Fibroblast of skin of right quadriceps (primary cell): ENCODE measurements at regions not wholly inside any gene's neighbourhood (a gene's known extent, or its start where the extent isn't known, plus 50 kb on each side); places are given as distances from the start of the nearest gene placed in this dataset.
"Not testable (repeated sequence)": the region's sequence is repeated elsewhere in the genome, so short reads cannot be mapped to it uniquely, and the experiment has no call there.

Experiments used
- DNase-seq: peaks from one replicate; pipeline ENCODE4 v3.0.0-alpha.2; 2013

DNA sequence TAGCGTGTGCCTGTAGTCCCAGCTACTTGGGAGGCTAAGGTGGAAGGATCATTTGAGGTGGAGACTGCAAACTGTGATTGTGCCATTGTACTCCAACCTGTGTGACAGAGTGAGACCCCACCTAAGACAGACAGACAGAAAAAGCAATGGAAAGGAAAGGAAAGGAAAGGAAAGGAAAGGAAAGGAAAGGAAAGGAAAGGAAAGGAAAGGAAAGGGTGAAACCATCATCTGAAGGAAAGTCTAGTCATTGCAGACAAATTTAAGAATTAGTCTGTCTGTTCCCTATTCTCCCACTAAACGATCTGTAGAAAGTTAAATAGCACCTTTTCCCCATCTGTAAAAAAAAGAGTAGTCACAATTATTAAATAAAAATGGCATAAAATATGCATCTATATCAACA, 91.1 kb upstream of the SKAP2 start:
- no peak for DNase-seq

DNA sequence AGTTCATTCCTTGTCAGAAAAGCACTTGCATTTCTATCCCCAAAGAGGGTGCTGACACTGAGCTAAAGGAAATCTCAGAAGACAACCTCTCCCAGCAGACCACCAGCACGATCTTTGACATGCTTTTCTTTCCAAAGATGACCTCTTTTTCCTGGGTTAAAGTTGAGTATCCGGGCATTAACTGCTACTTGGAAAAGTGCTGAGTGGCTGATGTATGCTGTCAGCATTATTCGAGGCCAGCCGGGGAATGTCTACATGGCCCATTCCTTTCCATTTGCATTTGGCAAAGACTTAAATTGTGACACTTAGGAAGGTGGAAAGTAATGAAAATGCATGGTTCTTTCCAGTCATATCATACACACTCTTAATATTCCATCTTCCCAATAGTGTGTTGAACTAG, 90.6 kb upstream of the SKAP2 start:
- DNase-seq: no peak

DNA sequence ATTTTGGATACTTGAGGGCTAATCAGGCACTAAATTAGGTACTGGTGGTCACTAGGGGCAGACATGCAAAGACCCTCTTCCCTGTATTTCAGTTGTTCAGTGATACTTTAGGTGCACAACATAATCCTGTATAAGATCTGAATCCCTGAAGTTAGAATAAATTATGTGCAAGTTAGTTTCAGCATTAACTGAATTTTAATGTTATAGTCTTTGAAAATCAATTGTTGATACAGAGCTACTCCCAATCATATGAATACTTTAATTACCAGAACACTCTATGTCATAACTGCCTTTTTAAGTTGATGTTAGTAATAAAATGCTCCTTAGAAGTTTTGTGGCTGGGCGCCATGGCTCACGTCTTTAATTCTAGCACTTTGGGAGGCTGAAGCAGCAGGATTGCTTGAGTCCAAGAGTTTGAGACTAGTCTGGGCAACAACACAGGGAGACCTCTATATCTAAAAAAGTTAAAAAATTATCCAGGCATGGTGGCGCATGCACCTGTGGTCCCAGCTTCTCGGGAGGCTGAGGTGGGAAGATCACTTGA, 87.1 kb upstream of the SKAP2 start:
- no peak for DNase-seq

DNA sequence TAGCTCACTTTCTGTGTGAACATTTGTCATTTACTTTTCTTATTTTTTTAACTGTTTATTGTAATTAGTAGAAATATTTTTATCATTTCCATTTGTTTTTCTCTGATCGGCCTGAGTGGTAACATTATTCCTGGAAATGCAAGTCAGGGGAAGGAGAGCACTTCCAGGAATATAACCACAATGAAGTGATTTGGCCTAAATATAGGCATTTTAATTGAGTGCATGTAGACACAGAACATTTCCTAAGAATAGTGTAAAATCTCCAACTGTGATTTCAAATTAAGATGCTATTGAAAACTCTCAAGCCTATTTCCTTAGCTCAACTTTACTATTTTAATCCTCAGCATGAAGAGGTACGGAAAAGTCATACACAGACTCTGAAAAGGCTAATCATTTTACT, 86.5 kb upstream of the SKAP2 start:
- no peak for DNase-seq

DNA sequence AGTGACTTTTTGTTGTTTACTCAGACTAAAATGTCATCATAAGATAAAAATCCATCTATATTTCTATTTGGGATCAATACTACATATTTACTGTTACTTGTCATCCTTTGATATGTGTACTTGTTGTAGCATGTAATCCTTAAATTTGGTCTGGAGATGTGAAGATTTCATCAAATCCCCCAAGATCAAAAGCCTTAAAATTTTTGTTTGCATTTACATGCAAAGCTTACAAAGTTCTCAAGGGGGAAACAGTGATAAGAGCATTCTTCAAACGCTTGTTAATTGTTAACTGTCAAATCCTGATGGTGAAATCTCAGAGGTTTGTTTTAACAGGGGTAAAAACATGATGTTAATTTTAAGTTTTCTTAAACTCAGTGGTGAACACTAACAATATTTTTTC, 84.9 kb upstream of the SKAP2 start:
- no peak for DNase-seq

DNA sequence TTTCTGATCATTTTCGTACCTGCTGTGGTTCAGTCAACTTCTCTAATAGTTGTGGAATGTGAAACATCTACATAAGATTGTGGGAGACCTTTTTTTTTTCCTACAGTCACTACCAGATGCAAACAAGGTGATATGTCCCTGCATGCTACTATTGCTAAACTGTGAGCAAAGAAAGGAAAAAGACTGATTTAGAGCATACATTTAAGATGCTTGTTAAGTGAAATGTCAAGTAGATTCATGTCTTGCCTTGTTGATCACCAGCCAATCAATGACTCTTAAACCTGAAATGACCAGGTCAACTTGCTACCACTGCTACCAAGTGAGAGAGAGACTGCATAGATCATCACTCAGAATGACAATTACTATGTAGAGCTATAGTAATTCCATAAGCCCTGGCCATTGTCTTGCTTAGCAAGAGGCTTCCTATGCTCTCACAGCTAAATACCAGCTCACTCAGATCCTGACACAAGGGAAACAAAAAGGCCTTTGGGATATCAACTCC, 84.3 kb upstream of the SKAP2 start:
- DNase-seq: no peak

DNA sequence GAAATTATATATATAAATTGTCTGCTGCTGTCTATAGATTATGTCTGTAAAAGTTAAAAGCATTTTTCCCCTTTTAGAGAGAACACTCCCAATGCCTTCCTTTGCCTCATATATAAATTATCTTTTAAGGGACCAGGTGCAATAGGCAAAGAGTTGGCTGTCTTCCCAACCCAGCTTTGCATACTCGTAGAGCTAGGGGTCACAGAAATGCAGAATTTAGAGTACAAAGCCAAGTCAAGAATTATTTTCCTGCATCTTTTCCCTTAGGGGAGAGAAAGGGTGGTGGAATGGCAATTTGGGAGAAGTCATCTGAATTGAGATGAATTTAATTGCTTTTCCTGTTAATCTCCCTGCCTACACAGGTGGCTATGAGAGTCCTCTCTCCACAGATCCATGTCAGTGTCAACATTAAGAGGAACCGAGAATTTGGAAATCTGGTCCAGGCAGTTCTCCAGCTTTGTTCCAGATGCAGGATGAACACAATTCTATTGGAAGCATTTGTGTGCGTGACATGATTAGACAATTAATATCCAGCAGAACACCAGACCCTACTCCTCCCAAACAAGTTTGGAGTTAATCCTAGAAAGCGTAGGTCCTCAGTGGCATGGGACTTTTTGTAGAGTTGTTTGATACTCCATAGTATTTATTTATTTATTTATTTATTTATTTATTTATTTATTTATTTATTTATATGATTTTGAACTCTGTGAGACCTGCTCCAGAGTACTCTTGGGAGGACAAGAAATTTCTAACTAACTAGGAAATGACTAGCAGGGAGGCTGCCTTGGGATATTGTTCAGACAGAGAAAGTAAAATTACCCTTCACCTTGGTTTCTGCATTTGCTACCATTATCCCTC, 80.3 kb upstream of the SKAP2 start:
- DNase-seq: no peak

DNA sequence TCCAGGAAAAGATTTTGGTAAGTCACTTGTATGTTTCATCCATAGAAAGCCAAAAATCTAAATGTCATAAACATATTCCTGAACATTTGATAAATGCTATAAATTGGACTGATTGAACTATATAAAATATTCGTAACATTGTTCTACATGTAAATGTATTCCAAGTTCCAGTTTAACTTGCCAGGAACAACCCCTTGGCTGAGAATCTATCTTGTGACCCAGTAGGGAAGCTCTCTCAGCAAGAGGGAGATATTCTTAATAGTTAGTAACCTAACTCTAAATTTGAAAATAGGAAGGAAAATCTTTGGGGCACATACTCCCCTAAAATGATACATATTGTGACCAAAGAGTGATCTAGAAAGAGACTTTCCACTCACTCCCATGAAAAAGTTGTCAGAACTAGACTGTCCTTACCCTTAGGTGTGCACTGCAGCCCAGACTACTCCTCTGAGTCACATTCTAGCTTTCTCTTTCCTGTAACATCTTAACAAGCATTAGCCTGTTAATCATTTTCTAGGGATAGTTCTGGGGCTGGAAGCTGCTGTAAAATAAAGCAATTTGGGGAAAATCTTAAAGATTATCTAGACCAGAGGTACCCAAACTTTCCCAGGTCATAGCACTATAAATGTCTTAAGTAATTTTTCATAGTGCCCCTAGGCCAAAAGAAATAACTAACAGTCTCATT, 73.7 kb upstream of the SKAP2 start:
- DNase-seq: no peak

DNA sequence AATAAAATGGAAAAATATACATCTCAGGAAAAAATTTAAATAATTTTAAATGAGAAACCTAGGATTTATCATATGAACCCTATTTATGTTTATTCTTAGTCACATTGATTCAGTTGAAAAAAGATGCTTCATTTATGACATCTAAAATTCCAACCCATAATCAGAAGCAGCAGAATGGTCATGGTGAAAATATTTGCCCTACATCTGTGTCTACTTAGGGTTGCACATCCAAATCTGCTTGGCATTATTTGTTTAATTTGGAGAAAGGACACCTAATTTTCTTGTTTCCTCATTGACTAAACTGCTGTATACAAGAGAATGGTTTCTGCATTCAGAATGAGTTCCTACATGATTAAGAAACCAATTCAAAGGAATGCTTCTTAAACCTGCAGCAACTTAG, 72.9 kb upstream of the SKAP2 start:
- DNase-seq: peak; percentile 34

DNA sequence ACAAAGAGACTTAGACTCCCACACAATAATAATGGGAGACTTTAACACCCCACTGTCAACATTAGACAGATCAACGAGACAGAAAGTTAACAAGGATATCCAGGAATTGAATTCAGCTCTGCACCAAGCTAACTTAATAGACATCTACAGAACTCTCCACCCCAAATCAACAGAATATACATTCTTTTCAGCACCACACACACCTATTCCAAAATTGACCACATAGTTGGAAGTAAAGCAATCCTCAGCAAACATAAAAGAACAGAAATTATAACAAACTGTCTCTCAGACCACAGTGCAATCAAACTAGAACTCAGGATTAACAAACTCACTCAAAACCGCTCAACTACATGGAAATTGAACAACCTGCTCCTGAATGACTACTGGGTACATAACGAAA, 68.2 kb upstream of the SKAP2 start:
- not testable (repeated sequence) for DNase-seq

DNA sequence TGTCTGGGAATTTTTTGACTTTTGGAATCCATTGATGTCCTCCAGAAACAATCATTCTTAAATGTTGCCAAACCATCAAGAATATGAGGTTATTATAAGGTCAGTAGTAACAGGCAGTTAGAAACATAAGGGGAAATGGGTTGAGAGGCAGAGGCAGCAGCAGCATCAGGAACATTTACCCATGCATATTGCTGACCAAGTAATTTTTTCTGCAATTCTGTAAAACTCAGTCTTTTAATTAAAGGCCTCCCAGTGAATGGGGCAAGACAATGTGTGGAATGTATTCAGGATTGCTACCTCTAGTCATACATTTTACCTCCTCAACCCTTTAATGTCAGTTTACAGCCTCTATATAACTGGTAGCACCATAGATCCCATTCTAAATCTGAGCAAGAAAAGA, 66.5 kb upstream of the SKAP2 start:
- DNase-seq: no peak

DNA sequence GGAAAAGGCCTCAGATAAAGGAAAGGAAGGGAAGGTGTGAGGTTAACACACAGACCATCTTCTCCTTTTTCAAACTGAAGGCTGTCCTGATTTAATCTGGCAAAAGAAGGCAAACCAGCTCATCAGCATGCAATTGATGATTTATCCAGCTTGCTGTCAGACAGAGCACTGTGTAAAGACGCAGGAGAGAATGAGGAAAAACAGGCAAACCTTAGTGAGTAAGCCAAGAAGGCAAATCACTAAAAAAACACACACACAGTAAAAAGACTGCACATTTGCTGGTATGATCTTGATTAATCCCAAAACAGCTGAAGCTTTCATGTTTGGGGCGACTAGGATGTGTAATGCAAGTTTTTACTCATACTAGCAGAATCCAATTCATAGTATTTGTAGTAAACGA, 65.8 kb upstream of the SKAP2 start:
- peak; percentile 9 for DNase-seq

DNA sequence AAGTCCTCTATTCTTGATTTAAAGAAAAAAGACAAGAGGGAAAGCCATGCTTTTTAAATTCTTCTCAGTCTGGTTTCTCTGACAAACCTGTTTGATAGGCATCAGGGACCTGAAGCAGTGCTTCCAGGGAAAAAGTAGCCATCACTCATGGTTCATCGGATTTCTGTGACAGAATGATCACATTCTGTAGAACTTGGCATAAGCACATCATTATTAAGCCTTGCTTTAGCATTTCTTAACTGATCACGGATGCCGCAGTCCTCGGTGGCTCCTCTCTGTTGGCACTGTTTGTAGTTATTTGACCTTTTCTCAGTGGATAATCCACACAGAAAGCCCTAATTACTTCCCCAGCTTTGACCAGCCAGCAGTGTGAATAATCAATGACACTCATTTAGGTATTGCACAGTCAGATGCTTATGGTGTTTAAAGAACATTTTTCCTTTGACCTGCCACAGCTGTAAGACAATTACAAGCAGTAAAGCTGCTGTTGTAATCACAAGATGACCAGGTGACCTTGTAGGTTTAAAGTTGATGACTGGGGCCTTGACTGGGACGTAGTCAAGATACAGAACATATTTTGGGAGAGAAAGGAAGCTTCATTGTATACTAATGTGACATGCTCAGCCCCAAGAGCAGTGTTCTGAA, 64.4 kb upstream of the SKAP2 start:
- DNase-seq: no peak

DNA sequence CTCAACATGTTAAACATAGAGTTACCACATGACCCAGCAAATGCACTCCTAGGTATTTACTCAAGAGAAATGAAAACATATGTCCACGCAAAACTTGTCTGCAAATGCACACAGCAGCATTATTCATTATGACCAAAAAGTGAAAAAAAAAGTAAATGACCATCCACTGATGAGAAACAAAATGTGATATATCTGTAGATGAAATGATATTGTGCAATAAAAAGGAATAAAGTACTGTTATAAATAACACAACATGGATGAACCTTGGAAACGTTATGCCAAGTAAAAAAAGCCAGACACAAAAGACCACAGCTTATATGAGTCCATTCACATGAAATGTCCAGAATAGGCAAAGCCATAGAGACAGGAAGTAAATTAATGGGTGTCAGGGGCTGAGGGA, 61.4 kb upstream of the SKAP2 start:
- no peak for DNase-seq

DNA sequence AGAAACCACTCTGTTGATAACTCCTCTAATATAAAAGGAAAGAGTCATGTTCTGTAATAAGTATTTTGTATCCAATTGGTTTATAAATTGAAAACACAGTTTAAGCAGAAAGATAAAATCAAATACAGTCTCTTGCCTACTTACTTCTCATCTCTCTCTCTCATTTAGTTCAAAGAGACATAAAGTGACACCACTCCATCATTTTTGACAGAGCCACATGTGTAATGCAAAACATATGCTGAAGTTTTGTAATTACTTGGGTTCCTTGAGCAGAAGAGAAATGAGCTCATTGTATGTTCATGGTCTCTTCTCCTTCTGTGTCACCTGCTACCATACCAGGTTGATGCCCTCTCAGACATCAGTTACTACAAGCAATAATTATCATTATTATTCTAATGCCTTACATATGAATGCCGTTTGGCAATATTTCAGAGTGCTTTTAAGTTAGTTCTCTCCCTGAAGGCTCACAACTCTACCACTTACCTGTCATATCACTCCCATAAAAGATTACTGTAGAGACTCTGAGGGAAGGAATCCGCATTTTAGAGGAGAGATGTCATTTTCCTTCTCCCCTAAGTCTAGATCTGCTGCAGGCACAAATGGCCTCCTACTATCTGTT, 59.9 kb upstream of the SKAP2 start:
- DNase-seq: no peak

DNA sequence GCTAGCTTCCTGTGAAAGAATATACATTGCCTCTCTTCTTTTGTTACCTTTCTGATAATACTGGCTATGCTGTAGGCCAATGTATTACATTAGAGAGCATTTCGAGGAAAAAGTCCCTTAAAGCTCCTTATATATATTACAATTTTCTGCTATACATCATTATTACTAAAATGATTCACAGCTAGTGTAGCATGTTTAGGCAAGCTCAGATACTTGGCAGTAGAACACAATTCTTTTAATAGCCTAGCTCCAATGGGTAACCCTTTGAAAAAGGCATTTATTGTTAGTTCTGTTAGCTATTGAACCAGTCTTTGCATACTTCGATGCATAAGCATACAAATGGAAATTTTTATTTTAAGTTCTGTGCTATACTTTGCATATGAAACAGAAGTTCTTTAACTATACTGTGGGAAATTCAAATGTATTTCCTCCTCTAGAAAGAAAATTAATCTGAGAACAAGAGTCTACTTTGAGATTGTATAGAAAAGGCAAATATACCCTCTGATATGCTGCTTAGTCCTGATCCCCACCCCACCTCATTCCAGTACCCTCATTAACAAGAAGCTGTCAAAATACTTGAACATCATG, 55.6 kb upstream of the SKAP2 start:
- no peak for DNase-seq

DNA sequence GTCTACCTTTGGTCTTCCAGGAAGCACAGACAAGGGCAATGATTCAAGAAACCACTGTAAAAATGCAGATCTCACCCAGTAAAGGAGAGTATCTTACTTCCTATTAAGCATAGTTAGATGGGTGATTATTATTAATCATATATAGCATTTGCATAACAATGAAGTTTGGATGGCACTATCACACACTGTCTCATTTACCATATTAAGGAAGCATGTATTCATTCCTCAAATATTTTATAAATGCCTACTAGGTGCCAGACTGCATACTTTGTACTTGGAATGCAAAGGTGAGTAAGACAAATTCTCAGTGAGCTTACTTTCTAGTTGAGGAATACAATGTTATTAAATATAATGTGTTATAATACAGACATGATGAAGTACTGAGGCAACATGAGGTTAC, 53.9 kb upstream of the SKAP2 start:
- DNase-seq: no peak

DNA sequence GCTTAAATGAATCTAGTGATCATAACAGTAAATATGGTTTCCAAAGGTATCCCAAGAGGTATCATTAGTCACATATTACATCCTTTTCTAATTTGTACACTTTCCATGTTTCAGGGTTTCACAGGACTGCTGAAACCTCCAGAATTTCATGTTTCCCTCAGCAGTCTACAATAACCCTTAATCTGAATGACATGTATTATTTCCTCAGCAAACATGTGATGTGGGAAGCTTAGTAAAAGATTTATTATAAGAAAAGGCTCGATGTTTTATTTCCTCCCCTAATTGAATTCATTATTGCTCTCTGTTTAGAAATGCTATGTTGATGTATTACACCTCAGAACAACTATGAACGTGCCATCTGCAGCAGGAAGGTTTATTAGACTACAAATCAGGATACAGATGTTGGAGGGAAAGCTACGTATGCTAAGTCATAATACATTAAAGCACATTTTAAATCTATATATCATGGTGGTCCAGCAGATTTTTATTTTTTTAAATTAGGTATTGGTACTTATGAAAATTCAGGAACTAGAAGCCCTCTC, 52.5 kb upstream of the SKAP2 start:
- DNase-seq: no peak

DNA sequence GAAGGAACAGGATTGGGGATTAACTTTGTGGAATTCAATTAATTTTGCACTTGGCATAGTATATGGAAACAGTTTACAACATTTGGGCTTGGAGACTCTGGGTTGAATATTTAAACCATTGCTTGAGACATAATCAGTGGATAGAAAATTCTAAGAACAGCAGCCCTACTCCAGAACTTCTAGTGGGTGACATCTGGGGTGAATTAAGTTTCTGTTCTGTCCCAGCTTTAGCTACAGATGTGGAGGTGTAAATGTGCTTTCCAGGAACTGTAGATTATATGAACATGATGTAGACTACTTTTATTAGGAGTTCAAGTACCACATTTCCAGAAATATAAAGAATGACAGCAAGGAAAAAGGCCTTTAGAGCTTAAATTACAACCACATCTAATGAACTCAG, 51.9 kb upstream of the SKAP2 start:
- no peak for DNase-seq
